Prostate gland (tissue), 2 donors: ENCODE measurements at regions not wholly inside any gene's neighbourhood (a gene's known extent, or its start where the extent isn't known, plus 50 kb on each side); places are given as distances from the start of the nearest gene placed in this dataset.

Experiments used
- DNase-seq: peaks from one replicate; pipeline ENCODE4 v3.0.0-alpha.2; 2019; ENCODE audit warnings: low spot score
- H3K27ac ChIP-seq, 2 donors: fragments of 200-600 bp; sonication (generic); 2 replicates each; pipeline ENCODE4 v1.5.1; 2017 to 2019
- H3K27me3 ChIP-seq: fragments of 200-600 bp; sonication (generic); replicated peaks from 2 replicates; pipeline ENCODE4 v1.5.1; 2019; ENCODE audit not compliant: insufficient read depth
- H3K36me3 ChIP-seq, 2 donors: fragments of 200-600 bp; sonication (generic); 1 replicate in 1 of 2; 2 replicates in 1 of 2; pipeline versions ENCODE4 v1.5.1 to v1.8.1; 2017 to 2019
- H3K4me1 ChIP-seq: fragments of 200-600 bp; sonication (generic); replicated peaks from 2 replicates; pipeline ENCODE4 v1.5.1; 2019
- H3K4me3 ChIP-seq, 2 donors: fragments of 200-600 bp; sonication (generic); 2 replicates each; pipeline ENCODE4 v1.5.1; 2017 to 2019
- H3K9me3 ChIP-seq: fragments of 200-600 bp; sonication (generic); 2 replicates; pipeline ENCODE4 v1.5.1; 2017
- POLR2A ChIP-seq: fragments of 450-650 bp; IDR thresholded peaks from one replicate; pipeline ENCODE4 v1.6.1; 2016; ENCODE audit warnings: antibody characterized with exemption, mild to moderate bottlenecking
- POLR2AphosphoS5 ChIP-seq: sonication (generic); formaldehyde crosslinking; IDR thresholded peaks from one replicate; pipeline ENCODE4 v1.6.1; 2017; ENCODE audit warnings: antibody characterized with exemption
- WGBS: methylation state at CpG from one replicate; pipeline ENCODE4 v1.1.5; 2018; 5-methylcytosine and 5-hydroxymethylcytosine counted together
- intact Hi-C: fragments of 100-400 bp; cut with DNase I; formaldehyde crosslinking; loops from one replicate; pipeline ENCODE4 v1.14.2; 2022
- TF ChIP-seq, protein P1 (sequence below), 4 experiments: fragments of 200-600 bp in 2 of 4; fragments of 450-650 bp in 2 of 4; sonication (generic) in 2 of 4; IDR thresholded peaks; 1 replicate in 3 of 4; 2 replicates in 1 of 4; pipeline ENCODE4 v1.5.1; 2016 to 2019; ENCODE audit warnings: antibody characterized with exemption in 4 of 4, mild to moderate bottlenecking in 2 of 4, moderate library complexity in 2 of 4

GRCh38 chr21:27086186-27086585, 119.3 kb upstream of the ADAMTS5 start:
- intact Hi-C loops: no loop called here
- Histone ChIP-seq H3K27me3 (no peaks in the 10 kb centered on the region), H3K4me1 (no peaks in the 10 kb centered on the region), H3K27ac (no peak overlapping the region), H3K4me3 (no peak overlapping the region), H3K9me3 (no peaks in the 10 kb centered on the region), H3K36me3 (no peaks in the 10 kb centered on the region)
- TF ChIP-seq POLR2AphosphoS5: no peak
- DNase-seq: no peak
- 46% methylated on average over 6 of the region's 6 CpGs for WGBS

DNA sequence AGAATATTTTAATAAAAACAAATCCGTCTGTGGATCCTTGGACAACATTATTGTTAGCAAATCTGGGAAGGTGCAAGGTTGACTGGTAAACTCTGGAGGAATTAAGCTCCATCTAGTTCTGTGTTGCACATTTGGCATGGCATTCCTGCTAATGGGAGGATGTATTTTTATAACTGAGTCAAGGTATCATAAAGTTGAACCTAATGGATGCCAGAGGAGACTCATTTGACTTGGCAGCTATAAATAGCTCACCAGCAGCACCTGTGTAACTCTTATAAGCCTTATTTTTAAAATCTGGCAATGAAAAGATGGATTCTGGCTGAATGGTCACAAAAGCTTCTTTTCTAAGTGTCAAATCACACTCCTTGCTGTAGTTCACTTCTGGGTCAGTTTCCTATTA, 118.5 kb upstream of the ADAMTS5 start:
- no peak overlapping the region for H3K27ac ChIP-seq
- 67% methylated on average over 1 of the region's 1 CpG for WGBS
- intact Hi-C loops: no loop called here
- DNase-seq: no peak
- H3K4me3 ChIP-seq: no peak overlapping the region
- H3K9me3 ChIP-seq: no peaks in the 10 kb centered on the region
- no peaks in the 10 kb centered on the region for H3K4me1 ChIP-seq
- TF ChIP-seq, protein P1, sequence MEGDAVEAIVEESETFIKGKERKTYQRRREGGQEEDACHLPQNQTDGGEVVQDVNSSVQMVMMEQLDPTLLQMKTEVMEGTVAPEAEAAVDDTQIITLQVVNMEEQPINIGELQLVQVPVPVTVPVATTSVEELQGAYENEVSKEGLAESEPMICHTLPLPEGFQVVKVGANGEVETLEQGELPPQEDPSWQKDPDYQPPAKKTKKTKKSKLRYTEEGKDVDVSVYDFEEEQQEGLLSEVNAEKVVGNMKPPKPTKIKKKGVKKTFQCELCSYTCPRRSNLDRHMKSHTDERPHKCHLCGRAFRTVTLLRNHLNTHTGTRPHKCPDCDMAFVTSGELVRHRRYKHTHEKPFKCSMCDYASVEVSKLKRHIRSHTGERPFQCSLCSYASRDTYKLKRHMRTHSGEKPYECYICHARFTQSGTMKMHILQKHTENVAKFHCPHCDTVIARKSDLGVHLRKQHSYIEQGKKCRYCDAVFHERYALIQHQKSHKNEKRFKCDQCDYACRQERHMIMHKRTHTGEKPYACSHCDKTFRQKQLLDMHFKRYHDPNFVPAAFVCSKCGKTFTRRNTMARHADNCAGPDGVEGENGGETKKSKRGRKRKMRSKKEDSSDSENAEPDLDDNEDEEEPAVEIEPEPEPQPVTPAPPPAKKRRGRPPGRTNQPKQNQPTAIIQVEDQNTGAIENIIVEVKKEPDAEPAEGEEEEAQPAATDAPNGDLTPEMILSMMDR (IDR thresholded peaks at IDR 0.05): no peak
- TF ChIP-seq POLR2AphosphoS5 (no peak), POLR2A (no peak)
- H3K36me3 ChIP-seq: no peaks in the 10 kb centered on the region
- no peaks in the 10 kb centered on the region for H3K27me3 ChIP-seq

GRCh38 chr21:27083144-27083543, 116.3 kb upstream of the ADAMTS5 start:
- no peaks in the 10 kb centered on the region for H3K36me3 ChIP-seq
- H3K4me3 ChIP-seq: no peak overlapping the region
- no peaks in the 10 kb centered on the region for H3K4me1 ChIP-seq
- H3K27ac ChIP-seq: no peak overlapping the region
- WGBS: 94% methylated on average over 3 of the region's 3 CpGs
- no peaks in the 10 kb centered on the region for H3K27me3 ChIP-seq
- intact Hi-C loops: no loop called here
- TF ChIP-seq, protein P1 (IDR thresholded peaks at IDR 0.05): no peak
- TF ChIP-seq POLR2AphosphoS5 (no peak), POLR2A (no peak)
- no peak for DNase-seq
- H3K9me3 ChIP-seq: no peaks in the 10 kb centered on the region

DNA sequence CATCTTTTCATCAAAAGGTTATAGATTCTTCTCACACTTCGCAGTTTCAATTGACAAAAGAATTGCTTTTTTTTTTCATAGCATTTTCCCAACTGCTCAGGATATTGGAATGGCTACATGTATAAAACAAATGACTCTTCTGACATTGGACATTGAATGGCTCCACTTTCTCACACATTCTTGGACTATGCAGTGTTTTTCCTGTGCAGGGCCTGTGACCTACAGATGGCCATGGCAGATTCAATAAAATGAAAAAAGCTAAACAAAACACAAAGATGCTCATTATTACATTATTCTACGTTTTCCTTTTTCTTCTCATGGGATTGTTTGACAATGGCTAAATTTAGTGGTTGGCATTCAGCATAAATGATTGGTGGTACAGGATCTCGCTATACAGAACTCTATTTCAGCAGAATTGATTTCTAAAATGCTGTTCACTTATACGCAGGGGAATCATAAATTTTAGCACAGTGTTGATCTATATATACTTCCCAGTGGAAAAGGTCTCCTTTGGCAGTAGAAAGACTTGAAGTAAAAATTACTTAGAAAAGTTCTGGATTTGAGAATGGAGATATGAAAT, 115.6 kb upstream of the ADAMTS5 start:
- no peaks in the 10 kb centered on the region for H3K4me1 ChIP-seq
- no peaks in the 10 kb centered on the region for H3K9me3 ChIP-seq
- TF ChIP-seq POLR2AphosphoS5 (no peak), POLR2A (no peak)
- TF ChIP-seq, protein P1 (IDR thresholded peaks at IDR 0.05): no peak
- intact Hi-C loops: no loop called here
- H3K27ac ChIP-seq: no peak overlapping the region
- WGBS: 89% methylated on average over 4 of the region's 4 CpGs
- no peak for DNase-seq
- H3K36me3 ChIP-seq: no peaks in the 10 kb centered on the region
- no peaks in the 10 kb centered on the region for H3K27me3 ChIP-seq
- H3K4me3 ChIP-seq: no peak overlapping the region

DNA sequence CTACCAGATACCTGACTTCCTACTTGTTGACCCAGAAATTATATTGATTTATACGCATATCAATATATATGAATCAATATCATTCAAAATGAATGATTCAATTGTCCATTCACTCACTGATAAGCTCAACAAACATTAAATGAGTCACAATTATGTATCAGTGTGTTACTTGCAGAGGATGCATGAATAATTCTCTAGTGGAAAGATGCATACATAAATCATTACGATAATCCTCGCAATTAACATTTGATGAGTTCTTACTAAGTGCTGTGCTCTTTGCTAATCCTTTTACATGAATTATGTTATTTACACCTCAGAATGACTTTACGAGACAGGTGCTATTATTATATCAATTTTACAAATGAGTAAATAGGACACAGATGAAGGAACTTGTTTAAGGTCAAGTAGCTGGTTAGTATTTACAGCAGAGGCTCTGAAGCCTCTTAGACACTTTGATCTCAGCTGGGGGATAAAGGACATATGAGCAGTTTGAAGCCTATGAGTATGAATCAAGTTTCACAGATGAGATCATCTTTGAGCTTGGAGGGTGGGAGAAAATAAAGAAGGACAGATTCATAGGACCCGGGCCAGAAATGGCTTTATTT, 112.8 kb upstream of the ADAMTS5 start:
- no peak for DNase-seq
- TF ChIP-seq, protein P1 (IDR thresholded peaks at IDR 0.05): no peak
- TF ChIP-seq POLR2AphosphoS5 (no peak), POLR2A (no peak)
- no peaks in the 10 kb centered on the region for H3K4me1 ChIP-seq
- no peak overlapping the region for H3K4me3 ChIP-seq
- no peaks in the 10 kb centered on the region for H3K36me3 ChIP-seq
- no peak overlapping the region for H3K27ac ChIP-seq
- H3K27me3 ChIP-seq: no peaks in the 10 kb centered on the region
- no peaks in the 10 kb centered on the region for H3K9me3 ChIP-seq
- intact Hi-C loops: no loop called here
- 78% methylated on average over 5 of the region's 5 CpGs for WGBS
